Chondrocyte (in vitro differentiated cells): ENCODE measurements at regions not wholly inside any gene's neighbourhood (a gene's known extent, or its start where the extent isn't known, plus 50 kb on each side); places are given as distances from the start of the nearest gene placed in this dataset.

Source experiments
- DNase-seq: peaks from one replicate; pipeline ENCODE4 v3.0.0; 2021; ENCODE audit warnings: mixed read lengths, low spot score
- H3K27ac Mint-ChIP-seq: one replicate; pipeline ENCODE4 v1.8.0; 2021; ENCODE audit warnings: mild to moderate bottlenecking, moderate library complexity, mixed read lengths; ENCODE audit not compliant: unreplicated experiment
- H3K27me3 Mint-ChIP-seq: 2 replicates; pipeline ENCODE4 v1.8.0; 2021; ENCODE audit warnings: low read depth, mixed read lengths
- H3K36me3 Mint-ChIP-seq: 2 replicates; pipeline ENCODE4 v1.8.0; 2021; ENCODE audit warnings: low read depth, mixed read lengths
- H3K4me1 Mint-ChIP-seq: 2 replicates; pipeline ENCODE4 v1.8.0; 2021; ENCODE audit warnings: low read depth, mild to moderate bottlenecking, mixed read lengths
- H3K4me3 Mint-ChIP-seq: one replicate; pipeline ENCODE4 v1.8.0; 2021; ENCODE audit warnings: mild to moderate bottlenecking, moderate library complexity, mixed read lengths; ENCODE audit not compliant: unreplicated experiment
- H3K9me3 Mint-ChIP-seq: 2 replicates; pipeline ENCODE4 v1.8.0; 2021; ENCODE audit warnings: low read depth, mixed read lengths
- CTCF ChIP-seq: fragments of 200-600 bp; sonication (generic); IDR thresholded peaks from 2 replicates; pipeline ENCODE4 v1.5.0; 2021; ENCODE audit warnings: antibody characterized with exemption, mild to moderate bottlenecking, moderate library complexity

- no peaks in the 10 kb centered on the region for H3K27me3 Mint-ChIP-seq
- no peak for TF ChIP-seq CTCF
- no peak for DNase-seq
- no peaks in the 10 kb centered on the region for H3K36me3 Mint-ChIP-seq
- H3K9me3 Mint-ChIP-seq, result no peaks in the 10 kb centered on the region
- H3K27ac Mint-ChIP-seq, result peak overlapping the region; percentile 89
- peaks cover 35% of the 10 kb centered on the region for H3K4me1 Mint-ChIP-seq
- H3K4me3 Mint-ChIP-seq, result no peak overlapping the region
Observed at GRCh38 chr3:14346642-14347041, 55.8 kb upstream of the SLC6A6 start.

GRCh38 chr3:14347110-14347509 is 55.3 kb upstream of the SLC6A6 start:
- Mint-ChIP-seq H3K4me1 (peaks cover 35% of the 10 kb centered on the region), H3K4me3 (no peak overlapping the region), H3K27ac (no peak overlapping the region), H3K9me3 (no peaks in the 10 kb centered on the region), H3K36me3 (no peaks in the 10 kb centered on the region), H3K27me3 (no peaks in the 10 kb centered on the region)
- TF ChIP-seq CTCF, result no peak
- no peak for DNase-seq

- no peaks in the 10 kb centered on the region for H3K9me3 Mint-ChIP-seq
- H3K4me1 Mint-ChIP-seq, result peaks cover 4% of the 10 kb centered on the region
- H3K27ac Mint-ChIP-seq, result no peak overlapping the region
- H3K27me3 Mint-ChIP-seq, result no peaks in the 10 kb centered on the region
- TF ChIP-seq CTCF, result no peak
- no peak for DNase-seq
- H3K4me3 Mint-ChIP-seq, result no peak overlapping the region
- H3K36me3 Mint-ChIP-seq, result no peaks in the 10 kb centered on the region
Observed at GRCh38 chr3:14351617-14352001, 50.8 kb upstream of the SLC6A6 start.

- Mint-ChIP-seq H3K4me3 (no peak overlapping the region), H3K9me3 (no peaks in the 10 kb centered on the region), H3K27me3 (no peaks in the 10 kb centered on the region), H3K4me1 (peaks cover 6% of the 10 kb centered on the region), H3K27ac (no peak overlapping the region), H3K36me3 (no peaks in the 10 kb centered on the region)
- no peak for DNase-seq
- no peak for TF ChIP-seq CTCF
Observed at GRCh38 chr3:14352002-14352627, 50.3 kb upstream of the SLC6A6 start.
